NCI-H226 (cell line): ENCODE measurements at regions not wholly inside any gene's neighbourhood (a gene's known extent, or its start where the extent isn't known, plus 50 kb on each side); places are given as distances from the start of the nearest gene placed in this dataset.

Source experiments
- DNase-seq: peaks from one replicate; pipeline ENCODE4 v3.0.0-alpha.2; 2015

- DNase-seq: no peak
Measured at GRCh38 chr13:107070792-107071191, 502.9 kb upstream of the ARGLU1 start.

- no peak for DNase-seq
Measured at GRCh38 chr13:107069108-107069776, 501.3 kb upstream of the ARGLU1 start.

- no peak for DNase-seq
Measured at GRCh38 chr13:107067381-107067780, 499.4 kb upstream of the ARGLU1 start.

- no peak for DNase-seq
Measured at GRCh38 chr13:107066355-107066754, 498.4 kb upstream of the ARGLU1 start.

GRCh38 chr13:107065036-107065435 is 497.1 kb upstream of the ARGLU1 start:
- no peak for DNase-seq

- DNase-seq: no peak
Measured at GRCh38 chr13:107057028-107057631, 489.2 kb upstream of the ARGLU1 start.

GRCh38 chr13:107043021-107043956 is 475.4 kb upstream of the ARGLU1 start:
- no peak for DNase-seq

GRCh38 chr13:107035778-107036177 is 467.8 kb upstream of the ARGLU1 start:
- no peak for DNase-seq

- no peak for DNase-seq
Measured at GRCh38 chr13:107035186-107035585, 467.2 kb upstream of the ARGLU1 start.

GRCh38 chr13:107034236-107034872 is 466.4 kb upstream of the ARGLU1 start:
- DNase-seq: no peak

- no peak for DNase-seq
Measured at GRCh38 chr13:107031716-107032115, 463.8 kb upstream of the ARGLU1 start.

- no peak for DNase-seq
Measured at GRCh38 chr13:107028751-107029150, 460.8 kb upstream of the ARGLU1 start.

GRCh38 chr13:107025991-107026390 is 458.1 kb upstream of the ARGLU1 start:
- DNase-seq: no peak

GRCh38 chr13:107023335-107023734 is 455.4 kb upstream of the ARGLU1 start:
- no peak for DNase-seq

- DNase-seq: no peak
Measured at GRCh38 chr13:107020393-107020792, 452.5 kb upstream of the ARGLU1 start.

- DNase-seq: no peak
Measured at GRCh38 chr13:107018285-107018684, 450.3 kb upstream of the ARGLU1 start.

GRCh38 chr13:107006661-107007060 is 438.7 kb upstream of the ARGLU1 start:
- DNase-seq: no peak

GRCh38 chr13:107005577-107005976 is 437.6 kb upstream of the ARGLU1 start:
- DNase-seq: no peak

- no peak for DNase-seq
Measured at GRCh38 chr13:107003911-107004310, 436.0 kb upstream of the ARGLU1 start.

- no peak for DNase-seq
Measured at GRCh38 chr13:106998664-106999063, 430.7 kb upstream of the ARGLU1 start.

- DNase-seq: no peak
Measured at GRCh38 chr13:106997696-106998095, 429.8 kb upstream of the ARGLU1 start.

- no peak for DNase-seq
Measured at GRCh38 chr13:106996867-106997618, 429.1 kb upstream of the ARGLU1 start.

- DNase-seq: no peak
Measured at GRCh38 chr13:106990594-106990993, 422.7 kb upstream of the ARGLU1 start.
